Ovary (tissue), 7 donors: ENCODE measurements at regions not wholly inside any gene's neighbourhood (a gene's known extent, or its start where the extent isn't known, plus 50 kb on each side); places are given as distances from the start of the nearest gene placed in this dataset.

Experiments
- DNase-seq, 5 donors: peaks; one replicate each; pipeline ENCODE4 v3.0.0-alpha.2; 2019 to 2020
- H3K27ac ChIP-seq, 2 donors: fragments of 200-600 bp; one replicate each; pipeline versions ENCODE4 v1.5.1 to v1.8.0; 2019 to 2022
- H3K27me3 ChIP-seq: fragments of 200-600 bp; one replicate; pipeline ENCODE4 v1.8.0; 2022
- H3K36me3 ChIP-seq: fragments of 200-600 bp; sonication (generic); one replicate; pipeline ENCODE4 v1.5.1; 2019
- H3K4me1 ChIP-seq: one replicate; pipeline ENCODE4 v1.8.1; 2013; ENCODE audit warnings: mild to moderate bottlenecking, moderate library complexity; ENCODE audit not compliant: insufficient read depth
- H3K4me3 ChIP-seq: fragments of 200-600 bp; sonication (generic); one replicate; pipeline ENCODE4 v1.5.1; 2017
- H3K9me3 ChIP-seq, 2 donors: fragments of 200-600 bp in 1 of 2; sonication (generic) in 1 of 2; one replicate each; pipeline versions ENCODE4 v1.5.1 to v1.8.1; 2013 to 2019; ENCODE audit warnings: mild to moderate bottlenecking in 1 of 2, moderate library complexity in 1 of 2
- EP300 ChIP-seq: sonication (generic); formaldehyde crosslinking; IDR thresholded peaks from one replicate; pipeline ENCODE4 v1.6.1; 2017; ENCODE audit warnings: antibody characterized with exemption
- POLR2A ChIP-seq: fragments of 450-650 bp; IDR thresholded peaks from one replicate; pipeline ENCODE4 v1.6.1; 2017; ENCODE audit warnings: antibody characterized with exemption, mild to moderate bottlenecking, moderate library complexity
- WGBS, 3 donors: extraction: QIAGEN DNeasy Blood & Tissue Kit in 1 of 3; methylation state at CpG; one replicate each; pipeline versions ENCODE4 v1.1.5 to v1.1.7; 2013 to 2017; 5-methylcytosine and 5-hydroxymethylcytosine counted together
- intact Hi-C, 4 donors: fragments of 100-400 bp; cut with DNase I; formaldehyde crosslinking; loops; one replicate each; pipeline versions ENCODE4 v1.11.0 to v1.15.1; 2022 to 2023
- TF ChIP-seq, protein P1 (sequence below), 3 donors: fragments of 450-650 bp in 2 of 3; fragments of 200-600 bp in 1 of 3; IDR thresholded peaks; one replicate each; pipeline versions ENCODE4 v1.5.1 to v1.8.0; 2016 to 2022; ENCODE audit warnings: antibody characterized with exemption in 3 of 3, mild to moderate bottlenecking in 1 of 3
- donor health status: DM: no; HTN: no; CAD: no; lungs with moderate emphysema.
- donor health status: DM: no; HTN: no; CAD: no.
- donor health status: Bipolar disorder and iron deficiency.
- donor health status: DM: no; HTN: no; CAD: no.
- donor health status: DM: yes; HTN: yes; CAD: no.

DNA sequence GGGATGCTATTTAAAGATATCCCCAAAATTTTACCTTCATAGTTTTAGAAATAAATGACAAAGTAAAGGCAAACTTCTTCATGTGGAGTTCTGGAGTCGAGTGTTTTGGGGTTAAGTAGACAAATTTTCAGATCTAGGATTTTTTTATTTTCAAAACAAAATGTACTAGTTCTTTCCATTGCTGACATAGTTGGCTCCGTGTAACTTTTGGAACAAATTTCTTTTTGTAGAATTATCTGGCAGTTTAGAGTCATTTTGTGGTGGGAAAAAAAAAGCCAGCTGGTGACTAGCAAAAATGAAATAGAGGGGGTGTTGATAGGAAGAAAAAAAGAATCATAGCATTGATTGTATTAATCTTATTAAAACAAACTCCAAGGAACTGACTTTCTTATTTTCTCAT lies 131.6 kb upstream of the TCF21 start:
- Histone ChIP-seq H3K9me3 (no peaks in the 10 kb centered on the region), H3K27ac (no peak overlapping the region), H3K4me1 (peaks cover 13% of the 10 kb centered on the region), H3K4me3 (no peak overlapping the region), H3K27me3 (no peaks in the 10 kb centered on the region), H3K36me3 (no peaks in the 10 kb centered on the region)
- no peak for DNase-seq
- intact Hi-C loops: no loop called here
- WGBS, 3 donors: 3 to 4% (median 3%) methylated on average over 2 of the region's 2 CpGs
- TF ChIP-seq POLR2A (no peak), EP300 (no peak)
- TF ChIP-seq, protein P1, sequence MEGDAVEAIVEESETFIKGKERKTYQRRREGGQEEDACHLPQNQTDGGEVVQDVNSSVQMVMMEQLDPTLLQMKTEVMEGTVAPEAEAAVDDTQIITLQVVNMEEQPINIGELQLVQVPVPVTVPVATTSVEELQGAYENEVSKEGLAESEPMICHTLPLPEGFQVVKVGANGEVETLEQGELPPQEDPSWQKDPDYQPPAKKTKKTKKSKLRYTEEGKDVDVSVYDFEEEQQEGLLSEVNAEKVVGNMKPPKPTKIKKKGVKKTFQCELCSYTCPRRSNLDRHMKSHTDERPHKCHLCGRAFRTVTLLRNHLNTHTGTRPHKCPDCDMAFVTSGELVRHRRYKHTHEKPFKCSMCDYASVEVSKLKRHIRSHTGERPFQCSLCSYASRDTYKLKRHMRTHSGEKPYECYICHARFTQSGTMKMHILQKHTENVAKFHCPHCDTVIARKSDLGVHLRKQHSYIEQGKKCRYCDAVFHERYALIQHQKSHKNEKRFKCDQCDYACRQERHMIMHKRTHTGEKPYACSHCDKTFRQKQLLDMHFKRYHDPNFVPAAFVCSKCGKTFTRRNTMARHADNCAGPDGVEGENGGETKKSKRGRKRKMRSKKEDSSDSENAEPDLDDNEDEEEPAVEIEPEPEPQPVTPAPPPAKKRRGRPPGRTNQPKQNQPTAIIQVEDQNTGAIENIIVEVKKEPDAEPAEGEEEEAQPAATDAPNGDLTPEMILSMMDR (IDR thresholded peaks at IDR 0.05): no peak

DNA sequence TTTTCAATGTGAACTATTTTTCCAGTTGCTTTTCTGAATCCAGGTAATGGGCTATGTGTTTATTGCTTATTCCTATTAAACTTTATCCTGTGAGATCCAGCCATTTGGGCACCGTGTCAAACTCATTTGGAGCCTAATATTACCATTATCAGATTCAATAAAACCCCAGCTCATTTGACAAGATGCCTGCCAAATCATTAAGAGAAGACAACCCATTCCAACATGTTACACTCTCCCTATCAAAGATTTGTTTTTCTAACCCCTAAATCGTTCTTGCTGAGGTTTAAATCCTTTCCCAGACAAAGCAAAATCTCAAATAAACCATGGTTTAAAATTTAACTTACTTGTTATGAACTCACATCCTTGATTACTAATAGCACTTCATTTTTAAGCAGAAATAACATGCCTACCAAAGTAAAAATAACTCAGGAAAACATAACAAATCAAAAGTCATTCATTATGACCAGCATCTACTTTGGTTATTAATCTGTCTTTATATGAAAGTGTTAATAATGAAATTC lies 130.0 kb upstream of the TCF21 start:
- Histone ChIP-seq H3K27ac (no peak overlapping the region), H3K4me3 (no peak overlapping the region)

DNA sequence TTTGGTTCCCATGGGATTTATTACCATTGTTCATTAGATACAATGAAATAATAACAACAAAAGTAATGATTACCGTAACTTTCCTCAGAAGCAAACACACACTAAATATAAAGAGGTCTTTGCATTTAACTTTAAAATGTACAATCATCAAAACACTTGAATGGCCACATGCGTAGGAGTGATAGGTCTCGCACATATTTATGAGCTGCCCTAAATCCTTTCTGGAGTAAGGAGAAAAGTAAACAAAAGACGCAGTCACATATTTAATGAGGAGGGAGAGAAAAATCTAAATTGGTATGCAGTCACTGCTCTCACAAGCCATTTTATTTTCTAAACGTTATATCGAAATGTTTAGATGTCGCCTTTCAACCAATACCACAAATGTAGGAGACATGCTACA lies 129.4 kb upstream of the TCF21 start:
- WGBS, 3 donors: 88 to 92% (median 89%) methylated on average over 7 of the region's 7 CpGs
- Histone ChIP-seq H3K4me1 (peaks cover 11% of the 10 kb centered on the region), H3K36me3 (no peaks in the 10 kb centered on the region), H3K27ac (no peak overlapping the region), H3K9me3 (no peaks in the 10 kb centered on the region), H3K27me3 (no peaks in the 10 kb centered on the region), H3K4me3 (no peak overlapping the region)
- TF ChIP-seq EP300 (no peak), POLR2A (no peak)
- TF ChIP-seq, protein P1 (IDR thresholded peaks at IDR 0.05): no peak
- intact Hi-C loops: no loop called here
- no peak for DNase-seq

More for the DNA sequence above, 130.0 kb upstream of the TCF21 start:
- WGBS, 3 donors: 41 to 46% (median 45%) methylated on average over 2 of the region's 2 CpGs
- intact Hi-C loops: no loop called here
- no peaks in the 10 kb centered on the region for H3K27me3 ChIP-seq
- no peaks in the 10 kb centered on the region for H3K9me3 ChIP-seq
- peaks cover 13% of the 10 kb centered on the region for H3K4me1 ChIP-seq
- no peaks in the 10 kb centered on the region for H3K36me3 ChIP-seq
- no peak for DNase-seq
- TF ChIP-seq EP300: no peak
- no peak for TF ChIP-seq POLR2A
- TF ChIP-seq, protein P1 (IDR thresholded peaks at IDR 0.05): no peak

DNA sequence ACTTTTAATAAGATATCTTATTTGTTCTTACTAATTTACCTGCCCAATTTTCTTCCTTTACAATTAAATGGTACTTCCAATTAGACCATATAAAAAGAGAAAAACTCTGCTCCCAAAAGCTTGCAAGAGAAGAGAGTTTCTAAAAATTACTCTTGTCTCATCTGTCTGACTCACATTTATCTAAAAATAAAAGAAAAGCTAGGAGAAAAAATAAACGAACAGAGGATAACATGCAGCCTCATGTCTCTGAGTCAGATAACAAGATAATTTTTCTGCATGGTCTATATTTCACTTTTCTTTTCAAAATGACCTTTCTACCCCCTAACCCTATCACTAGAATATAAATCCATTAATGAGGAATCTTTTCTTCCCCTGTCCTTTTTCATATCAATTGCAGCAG lies 127.2 kb upstream of the TCF21 start:
- no peak overlapping the region for H3K4me3 ChIP-seq
- TF ChIP-seq, protein P1 (IDR thresholded peaks at IDR 0.05): no peak
- no peaks in the 10 kb centered on the region for H3K9me3 ChIP-seq
- H3K4me1 ChIP-seq: peaks cover 15% of the 10 kb centered on the region
- intact Hi-C loops: loop anchor here in 2 of 4 donors (10.0 kb wide), 1 partner anchor 123 kb away; the partner anchor contains the start of gene TCF21 (in 2 of the 2)
- WGBS, 3 donors: 0 to 3% (median 1%) methylated on average over 1 of the region's 1 CpG
- no peak for DNase-seq
- H3K27ac ChIP-seq: no peak overlapping the region
- H3K36me3 ChIP-seq: no peaks in the 10 kb centered on the region
- no peaks in the 10 kb centered on the region for H3K27me3 ChIP-seq
